ENCODE measurements at regions not wholly inside any gene's neighbourhood (a gene's known extent, or its start where the extent isn't known, plus 50 kb on each side); places are given as distances from the start of the nearest gene placed in this dataset.

DNA sequence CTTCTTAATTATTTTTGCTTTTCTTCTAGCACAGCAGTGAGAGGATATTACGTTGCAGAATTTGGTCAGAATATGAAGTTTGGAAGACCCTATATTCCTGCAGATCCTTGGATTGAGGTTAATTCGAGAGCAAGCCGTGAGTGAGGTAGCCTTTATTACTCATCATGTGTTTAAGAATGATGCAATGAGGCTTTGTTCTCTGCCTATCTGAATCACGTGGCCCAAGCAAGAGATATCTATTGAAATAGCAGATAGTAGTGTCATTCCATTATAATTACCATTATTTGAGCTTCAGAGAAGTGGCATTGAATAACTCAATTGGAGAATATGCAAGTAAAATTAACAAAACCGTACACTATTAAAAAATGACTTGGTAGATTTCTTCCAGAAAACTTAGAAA, 641.1 kb downstream of the TMEM182 start:
- TF ChIP-seq, protein P1, sequence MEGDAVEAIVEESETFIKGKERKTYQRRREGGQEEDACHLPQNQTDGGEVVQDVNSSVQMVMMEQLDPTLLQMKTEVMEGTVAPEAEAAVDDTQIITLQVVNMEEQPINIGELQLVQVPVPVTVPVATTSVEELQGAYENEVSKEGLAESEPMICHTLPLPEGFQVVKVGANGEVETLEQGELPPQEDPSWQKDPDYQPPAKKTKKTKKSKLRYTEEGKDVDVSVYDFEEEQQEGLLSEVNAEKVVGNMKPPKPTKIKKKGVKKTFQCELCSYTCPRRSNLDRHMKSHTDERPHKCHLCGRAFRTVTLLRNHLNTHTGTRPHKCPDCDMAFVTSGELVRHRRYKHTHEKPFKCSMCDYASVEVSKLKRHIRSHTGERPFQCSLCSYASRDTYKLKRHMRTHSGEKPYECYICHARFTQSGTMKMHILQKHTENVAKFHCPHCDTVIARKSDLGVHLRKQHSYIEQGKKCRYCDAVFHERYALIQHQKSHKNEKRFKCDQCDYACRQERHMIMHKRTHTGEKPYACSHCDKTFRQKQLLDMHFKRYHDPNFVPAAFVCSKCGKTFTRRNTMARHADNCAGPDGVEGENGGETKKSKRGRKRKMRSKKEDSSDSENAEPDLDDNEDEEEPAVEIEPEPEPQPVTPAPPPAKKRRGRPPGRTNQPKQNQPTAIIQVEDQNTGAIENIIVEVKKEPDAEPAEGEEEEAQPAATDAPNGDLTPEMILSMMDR (IDR thresholded peaks at IDR 0.05; ENCODE audit: extremely low read depth in 1 of 2, insufficient read depth in 1 of 2, low read depth in 1 of 2, low read length in 2 of 2) = no peak
- no peak for TF ChIP-seq JUN (IDR thresholded peaks at IDR 0.05; ENCODE audit: borderline replicate concordance, insufficient read depth, insufficient read length, low read depth)
- no peak for TF ChIP-seq POLR2AphosphoS5 (IDR thresholded peaks at IDR 0.05; ENCODE audit: insufficient read depth, low read depth, low read length)
- TF ChIP-seq MYC (IDR thresholded peaks at IDR 0.05; ENCODE audit: low read depth, low read length) = no peak
- no peak for TF ChIP-seq EZH2 (IDR thresholded peaks at IDR 0.05; ENCODE audit: borderline replicate concordance, low read depth, low read length, severe bottlenecking)
- no peak for TF ChIP-seq POLR2A (IDR thresholded peaks at IDR 0.05; ENCODE audit: low read depth, low read length)
- TF ChIP-seq, protein P2, sequence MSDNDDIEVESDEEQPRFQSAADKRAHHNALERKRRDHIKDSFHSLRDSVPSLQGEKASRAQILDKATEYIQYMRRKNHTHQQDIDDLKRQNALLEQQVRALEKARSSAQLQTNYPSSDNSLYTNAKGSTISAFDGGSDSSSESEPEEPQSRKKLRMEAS (IDR thresholded peaks at IDR 0.05; ENCODE audit: insufficient read depth, insufficient read length) = no peak
- TF ChIP-seq GATA2 (IDR thresholded peaks at IDR 0.05; ENCODE audit: insufficient read depth, insufficient read length, low read depth, low read length) = no peak
- TF ChIP-seq FOS (IDR thresholded peaks at IDR 0.05; ENCODE audit: borderline replicate concordance, insufficient read depth, low read length) = no peak

All from endothelial cell of umbilical vein (primary cell).